ENCODE measurements at regions not wholly inside any gene's neighbourhood (a gene's known extent, or its start where the extent isn't known, plus 50 kb on each side); places are given as distances from the start of the nearest gene placed in this dataset.

- no peak for TF ChIP-seq POLR2A (IDR thresholded peaks at IDR 0.05)
- TF ChIP-seq, protein P1, sequence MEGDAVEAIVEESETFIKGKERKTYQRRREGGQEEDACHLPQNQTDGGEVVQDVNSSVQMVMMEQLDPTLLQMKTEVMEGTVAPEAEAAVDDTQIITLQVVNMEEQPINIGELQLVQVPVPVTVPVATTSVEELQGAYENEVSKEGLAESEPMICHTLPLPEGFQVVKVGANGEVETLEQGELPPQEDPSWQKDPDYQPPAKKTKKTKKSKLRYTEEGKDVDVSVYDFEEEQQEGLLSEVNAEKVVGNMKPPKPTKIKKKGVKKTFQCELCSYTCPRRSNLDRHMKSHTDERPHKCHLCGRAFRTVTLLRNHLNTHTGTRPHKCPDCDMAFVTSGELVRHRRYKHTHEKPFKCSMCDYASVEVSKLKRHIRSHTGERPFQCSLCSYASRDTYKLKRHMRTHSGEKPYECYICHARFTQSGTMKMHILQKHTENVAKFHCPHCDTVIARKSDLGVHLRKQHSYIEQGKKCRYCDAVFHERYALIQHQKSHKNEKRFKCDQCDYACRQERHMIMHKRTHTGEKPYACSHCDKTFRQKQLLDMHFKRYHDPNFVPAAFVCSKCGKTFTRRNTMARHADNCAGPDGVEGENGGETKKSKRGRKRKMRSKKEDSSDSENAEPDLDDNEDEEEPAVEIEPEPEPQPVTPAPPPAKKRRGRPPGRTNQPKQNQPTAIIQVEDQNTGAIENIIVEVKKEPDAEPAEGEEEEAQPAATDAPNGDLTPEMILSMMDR (IDR thresholded peaks at IDR 0.05 in 4 of 5, conservative IDR thresholded peaks at IDR 0.05 in 1 of 5) = no peak
Measured at GRCh38 chr18:26791676-26792075, 73.8 kb downstream of the AQP4 start.

Data from gastrocnemius medialis (tissue), 4 donors.